Neural cell (in vitro differentiated cells): ENCODE measurements at regions not wholly inside any gene's neighbourhood (a gene's known extent, or its start where the extent isn't known, plus 50 kb on each side); places are given as distances from the start of the nearest gene placed in this dataset.

Experiments used
- H2AFZ ChIP-seq: fragments of 200-600, 300-800 bp; sonication (generic), shearing (Covaris generic); 2 replicates; pipeline ENCODE4 v1.6.0; 2014; ENCODE audit warnings: low read depth, mild to moderate bottlenecking, antibody characterized with exemption, low read length, moderate library complexity
- H3F3A ChIP-seq: fragments of 200-600 bp; shearing (Covaris generic); 2 replicates; pipeline ENCODE4 v1.6.1; 2016; ENCODE audit warnings: mild to moderate bottlenecking, moderate library complexity, mixed read lengths, antibody characterized with exemption, low read length; ENCODE audit not compliant: insufficient read depth, poor library complexity, severe bottlenecking
- H3K27ac ChIP-seq: fragments of 200-600, 300-800 bp; sonication (generic), shearing (Covaris generic); 2 replicates; pipeline ENCODE4 v1.5.1; 2014; ENCODE audit warnings: mild to moderate bottlenecking, low read length, moderate library complexity
- H3K27me3 ChIP-seq: fragments of 300-800, 200-600 bp; sonication (generic), shearing (Covaris generic); 2 replicates; pipeline ENCODE4 v1.6.0; 2014; ENCODE audit warnings: mild to moderate bottlenecking, low read depth, low read length, moderate library complexity; ENCODE audit not compliant: insufficient read depth
- H3K36me3 ChIP-seq: fragments of 300-800, 200-600 bp; sonication (generic), shearing (Covaris generic); 2 replicates; pipeline ENCODE4 v1.5.1; 2014; ENCODE audit warnings: mild to moderate bottlenecking, antibody characterized with exemption, low read length, moderate library complexity; ENCODE audit not compliant: insufficient read depth
- H3K4me2 ChIP-seq: fragments of 300-800, 200-600 bp; sonication (generic), shearing (Covaris generic); 2 replicates; pipeline ENCODE4 v1.6.0; 2014; ENCODE audit warnings: mild to moderate bottlenecking, low read length
- H3K4me3 ChIP-seq: fragments of 300-800, 200-600 bp; sonication (generic), shearing (Covaris generic); 2 replicates; pipeline ENCODE4 v1.5.1; 2014; ENCODE audit warnings: mild to moderate bottlenecking, low read length, moderate library complexity
- H3K79me2 ChIP-seq: fragments of 200-600 bp; shearing (Covaris generic); replicated peaks from 2 replicates; pipeline ENCODE4 v1.6.0; 2014; ENCODE audit warnings: mild to moderate bottlenecking, low read length, moderate library complexity; ENCODE audit not compliant: insufficient read depth
- H3K9ac ChIP-seq: fragments of 300-800, 200-600 bp; sonication (generic), shearing (Covaris generic); 2 replicates; pipeline ENCODE4 v1.6.1; 2016; ENCODE audit warnings: mild to moderate bottlenecking, low read length, mixed read lengths
- H3K9me2 ChIP-seq: fragments of 200-600 bp; shearing (Covaris generic); 2 replicates; pipeline ENCODE4 v1.6.1; 2016; ENCODE audit warnings: mild to moderate bottlenecking, low read length, mixed read lengths; ENCODE audit not compliant: insufficient read depth
- H3K9me3 ChIP-seq: fragments of 200-600, 300-800 bp; sonication (generic), shearing (Covaris generic); 2 replicates; pipeline ENCODE4 v1.6.1; 2016; ENCODE audit warnings: mild to moderate bottlenecking, mixed run types, low read length, moderate library complexity, mixed read lengths
- H4K20me1 ChIP-seq: fragments of 200-600 bp; shearing (Covaris generic); 2 replicates; pipeline ENCODE4 v1.6.1; 2016; ENCODE audit warnings: mild to moderate bottlenecking, mixed run types; ENCODE audit not compliant: insufficient read depth
- EP300 ChIP-seq: fragments of 450-650 bp; conservative IDR thresholded peaks from 2 replicates; pipeline ENCODE4 v1.6.1; 2014; ENCODE audit warnings: antibody characterized with exemption, mild to moderate bottlenecking, moderate library complexity; ENCODE audit not compliant: poor library complexity, severe bottlenecking
- EZH2 ChIP-seq: fragments of 200-600, 300-800 bp; shearing (Covaris generic), sonication (generic); IDR thresholded peaks from 2 replicates; pipeline ENCODE4 v1.6.1; 2014; ENCODE audit warnings: antibody characterized with exemption, low read length, borderline replicate concordance, mild to moderate bottlenecking; ENCODE audit not compliant: insufficient read depth, poor library complexity, severe bottlenecking
- MXI1 ChIP-seq: fragments of 450-650 bp; conservative IDR thresholded peaks from 2 replicates; pipeline ENCODE4 v1.6.1; 2014; ENCODE audit warnings: antibody characterized with exemption, mild to moderate bottlenecking; ENCODE audit not compliant: poor library complexity, severe bottlenecking
- POLR2AphosphoS5 ChIP-seq: IDR thresholded peaks from 2 replicates; pipeline ENCODE4 v1.6.1; 2012
- RAD21 ChIP-seq: fragments of 450-650 bp; conservative IDR thresholded peaks from 2 replicates; pipeline ENCODE4 v1.6.1; 2014; ENCODE audit warnings: antibody characterized with exemption, mild to moderate bottlenecking, moderate library complexity
- SMC3 ChIP-seq: fragments of 450-650 bp; conservative IDR thresholded peaks from 2 replicates; pipeline ENCODE4 v1.6.1; 2014; ENCODE audit warnings: antibody characterized with exemption, mild to moderate bottlenecking, moderate library complexity; ENCODE audit not compliant: poor library complexity
- TAF1 ChIP-seq: IDR thresholded peaks from 2 replicates; pipeline ENCODE4 v1.6.1; 2012; ENCODE audit warnings: low read depth
- TF ChIP-seq, protein P1 (sequence below): fragments of 450-650 bp; IDR thresholded peaks from 2 replicates; pipeline ENCODE4 v1.5.1; 2014; ENCODE audit warnings: antibody characterized with exemption, mild to moderate bottlenecking, moderate library complexity; ENCODE audit not compliant: poor library complexity, severe bottlenecking
- TF ChIP-seq, protein P2 (sequence below): IDR thresholded peaks from 2 replicates; pipeline ENCODE4 v1.6.1; 2012; ENCODE audit warnings: borderline replicate concordance

DNA sequence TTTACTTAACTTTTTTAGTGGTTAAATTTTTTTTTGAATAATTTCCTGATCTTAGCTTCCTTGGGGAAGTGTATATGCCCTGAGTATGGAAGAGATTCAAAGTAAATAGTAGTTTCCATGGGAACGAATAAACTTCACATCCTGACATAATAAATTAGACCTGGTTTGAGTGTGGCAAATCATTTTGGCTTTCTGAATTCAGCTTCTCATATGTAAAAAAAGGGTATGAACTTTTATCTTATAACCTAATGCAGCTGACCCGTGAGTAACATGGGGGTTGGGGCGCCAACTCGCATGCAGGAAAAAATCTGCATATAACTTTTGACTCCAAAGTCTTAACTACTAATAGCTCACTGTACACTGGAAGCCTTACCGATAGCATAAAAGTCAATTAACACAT is 736.8 kb upstream of the NCAM2 start:
- Histone ChIP-seq H4K20me1 (no peaks in the 10 kb centered on the region), H3K79me2 (no peaks in the 10 kb centered on the region), H3K9me3 (no peaks in the 10 kb centered on the region), H3K4me3 (no peak overlapping the region), H2AFZ (no peak overlapping the region), H3K27ac (no peak overlapping the region), H3F3A (no peaks in the 10 kb centered on the region), H3K9ac (no peak overlapping the region), H3K27me3 (no peaks in the 10 kb centered on the region), H3K36me3 (no peaks in the 10 kb centered on the region), H3K4me2 (no peak overlapping the region), H3K9me2 (no peaks in the 10 kb centered on the region)
- TF ChIP-seq POLR2AphosphoS5 = no peak
- no peak for TF ChIP-seq TAF1
- TF ChIP-seq EP300 = no peak
- TF ChIP-seq RAD21 = no peak
- no peak for TF ChIP-seq MXI1
- TF ChIP-seq, protein P1, sequence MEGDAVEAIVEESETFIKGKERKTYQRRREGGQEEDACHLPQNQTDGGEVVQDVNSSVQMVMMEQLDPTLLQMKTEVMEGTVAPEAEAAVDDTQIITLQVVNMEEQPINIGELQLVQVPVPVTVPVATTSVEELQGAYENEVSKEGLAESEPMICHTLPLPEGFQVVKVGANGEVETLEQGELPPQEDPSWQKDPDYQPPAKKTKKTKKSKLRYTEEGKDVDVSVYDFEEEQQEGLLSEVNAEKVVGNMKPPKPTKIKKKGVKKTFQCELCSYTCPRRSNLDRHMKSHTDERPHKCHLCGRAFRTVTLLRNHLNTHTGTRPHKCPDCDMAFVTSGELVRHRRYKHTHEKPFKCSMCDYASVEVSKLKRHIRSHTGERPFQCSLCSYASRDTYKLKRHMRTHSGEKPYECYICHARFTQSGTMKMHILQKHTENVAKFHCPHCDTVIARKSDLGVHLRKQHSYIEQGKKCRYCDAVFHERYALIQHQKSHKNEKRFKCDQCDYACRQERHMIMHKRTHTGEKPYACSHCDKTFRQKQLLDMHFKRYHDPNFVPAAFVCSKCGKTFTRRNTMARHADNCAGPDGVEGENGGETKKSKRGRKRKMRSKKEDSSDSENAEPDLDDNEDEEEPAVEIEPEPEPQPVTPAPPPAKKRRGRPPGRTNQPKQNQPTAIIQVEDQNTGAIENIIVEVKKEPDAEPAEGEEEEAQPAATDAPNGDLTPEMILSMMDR = no peak
- TF ChIP-seq SMC3 = no peak
- no peak for TF ChIP-seq EZH2
- TF ChIP-seq, protein P2, sequence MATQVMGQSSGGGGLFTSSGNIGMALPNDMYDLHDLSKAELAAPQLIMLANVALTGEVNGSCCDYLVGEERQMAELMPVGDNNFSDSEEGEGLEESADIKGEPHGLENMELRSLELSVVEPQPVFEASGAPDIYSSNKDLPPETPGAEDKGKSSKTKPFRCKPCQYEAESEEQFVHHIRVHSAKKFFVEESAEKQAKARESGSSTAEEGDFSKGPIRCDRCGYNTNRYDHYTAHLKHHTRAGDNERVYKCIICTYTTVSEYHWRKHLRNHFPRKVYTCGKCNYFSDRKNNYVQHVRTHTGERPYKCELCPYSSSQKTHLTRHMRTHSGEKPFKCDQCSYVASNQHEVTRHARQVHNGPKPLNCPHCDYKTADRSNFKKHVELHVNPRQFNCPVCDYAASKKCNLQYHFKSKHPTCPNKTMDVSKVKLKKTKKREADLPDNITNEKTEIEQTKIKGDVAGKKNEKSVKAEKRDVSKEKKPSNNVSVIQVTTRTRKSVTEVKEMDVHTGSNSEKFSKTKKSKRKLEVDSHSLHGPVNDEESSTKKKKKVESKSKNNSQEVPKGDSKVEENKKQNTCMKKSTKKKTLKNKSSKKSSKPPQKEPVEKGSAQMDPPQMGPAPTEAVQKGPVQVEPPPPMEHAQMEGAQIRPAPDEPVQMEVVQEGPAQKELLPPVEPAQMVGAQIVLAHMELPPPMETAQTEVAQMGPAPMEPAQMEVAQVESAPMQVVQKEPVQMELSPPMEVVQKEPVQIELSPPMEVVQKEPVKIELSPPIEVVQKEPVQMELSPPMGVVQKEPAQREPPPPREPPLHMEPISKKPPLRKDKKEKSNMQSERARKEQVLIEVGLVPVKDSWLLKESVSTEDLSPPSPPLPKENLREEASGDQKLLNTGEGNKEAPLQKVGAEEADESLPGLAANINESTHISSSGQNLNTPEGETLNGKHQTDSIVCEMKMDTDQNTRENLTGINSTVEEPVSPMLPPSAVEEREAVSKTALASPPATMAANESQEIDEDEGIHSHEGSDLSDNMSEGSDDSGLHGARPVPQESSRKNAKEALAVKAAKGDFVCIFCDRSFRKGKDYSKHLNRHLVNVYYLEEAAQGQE = no peak

DNA sequence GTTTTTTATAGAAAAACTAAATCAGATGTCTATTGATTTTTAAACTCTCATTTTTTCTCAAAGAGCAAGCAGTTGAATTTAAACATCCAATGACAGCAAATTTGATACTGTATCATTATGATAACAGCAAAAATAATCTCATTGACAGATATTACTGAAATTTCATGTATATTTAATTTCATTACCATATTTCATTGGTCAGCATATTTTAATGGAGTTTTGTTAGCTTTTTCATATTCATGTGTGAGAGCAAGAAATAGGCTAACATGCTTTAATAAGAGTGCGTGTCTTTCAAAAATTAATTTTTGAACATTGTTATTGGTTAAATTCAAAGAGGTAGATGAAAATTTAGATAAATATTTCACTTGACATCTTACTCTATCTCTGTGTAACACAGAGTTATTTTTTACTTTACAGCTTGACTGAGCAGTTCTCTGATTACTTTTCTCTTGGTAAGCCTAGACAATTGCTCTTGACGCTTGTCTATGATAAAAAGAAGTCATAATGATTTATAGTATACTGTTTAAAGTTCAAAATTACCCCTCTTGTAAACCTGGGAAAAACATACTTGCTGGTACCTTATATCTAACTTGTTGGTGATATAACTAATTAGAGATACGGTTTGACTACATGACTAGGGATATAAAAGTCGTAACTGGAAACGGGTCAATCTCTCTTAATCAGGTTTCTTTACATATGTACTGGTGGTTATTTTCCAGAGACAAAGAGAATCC is 732.3 kb upstream of the NCAM2 start:
- Histone ChIP-seq H3K36me3 (no peaks in the 10 kb centered on the region), H3K9me2 (no peaks in the 10 kb centered on the region), H3K4me3 (no peak overlapping the region), H3F3A (no peaks in the 10 kb centered on the region), H2AFZ (no peak overlapping the region), H3K9me3 (no peaks in the 10 kb centered on the region), H3K79me2 (no peaks in the 10 kb centered on the region), H3K27ac (no peak overlapping the region), H3K9ac (no peak overlapping the region), H3K4me2 (no peak overlapping the region), H4K20me1 (no peaks in the 10 kb centered on the region), H3K27me3 (no peaks in the 10 kb centered on the region)
- TF ChIP-seq, protein P2 = no peak
- TF ChIP-seq RAD21 (no peak), MXI1 (no peak), TAF1 (no peak), POLR2AphosphoS5 (no peak), EZH2 (no peak), EP300 (no peak), SMC3 (no peak)
- TF ChIP-seq, protein P1 = no peak
